ENCODE measurements at regions not wholly inside any gene's neighbourhood (a gene's known extent, or its start where the extent isn't known, plus 50 kb on each side); places are given as distances from the start of the nearest gene placed in this dataset.

- Histone ChIP-seq H3K27me3 (replicated peaks in 1 of 4; ENCODE audit: control insufficient read depth in 3 of 4, extremely low read depth in 1 of 4, insufficient read depth in 3 of 4, low read length in 3 of 4) (peaks cover 23 to 69% (median 56%) of the 10 kb centered on the region in 4 experiments), H2BK15ac (ENCODE audit: low read length) (no peak overlapping the region), H3K4me1 (replicated peaks in 1 of 4; ENCODE audit: control insufficient read depth in 3 of 4, insufficient read depth in 4 of 4, low read length in 3 of 4) (peaks cover 0 to 7% (median 4%) of the 10 kb centered on the region in 4 experiments; a peak in 3 of 7 replicates), H3K18ac (ENCODE audit: extremely low read depth, low read length) (no peak overlapping the region), H3K36me3 (ENCODE audit: control insufficient read depth in 2 of 4, insufficient read depth in 4 of 4, low read length in 3 of 4) (no peaks in the 10 kb centered on the region), H3K56ac (replicated peaks; ENCODE audit: insufficient read length, low read depth, low read length) (no peak overlapping the region), H3K79me1 (ENCODE audit: low read depth, low read length) (no peaks in the 10 kb centered on the region), H3K23me2 (ENCODE audit: low read depth, low read length) (no peaks in the 10 kb centered on the region; the same call in 1 of the 2 replicates), H3K14ac (ENCODE audit: insufficient read length) (no peak overlapping the region), H3K27ac (ENCODE audit: low read depth, low read length) (no peak overlapping the region), H3K79me2 (ENCODE audit: control insufficient read depth in 1 of 2, insufficient read depth in 2 of 2, low read length in 2 of 2) (no peaks in the 10 kb centered on the region), H3K4me3 (ENCODE audit: extremely low read depth in 1 of 4, insufficient read depth in 2 of 4, low read depth in 3 of 4, low read length in 4 of 4) (no peak overlapping the region), H2BK120ac (replicated peaks; ENCODE audit: low read depth, low read length) (no peak overlapping the region), H3K9ac (replicated peaks in 1 of 4; ENCODE audit: extremely low read depth in 1 of 4, low read depth in 3 of 4, low read length in 3 of 4) (no peak overlapping the region), H4K5ac (ENCODE audit: insufficient read length, low read depth, low read length) (no peak overlapping the region), H3K9me3 (ENCODE audit: insufficient read depth in 2 of 2, low read depth in 1 of 2, low read length in 1 of 2) (peaks cover 0 to 2% of the 10 kb centered on the region in 2 experiments; a peak in 1 of 4 replicates), H2BK5ac (ENCODE audit: low read depth, low read length) (no peak overlapping the region), H3K4me2 (ENCODE audit: insufficient read depth in 1 of 2, low read depth in 2 of 2, low read length in 2 of 2) (no peak overlapping the region), H4K20me1 (replicated peaks in 1 of 2; ENCODE audit: control insufficient read depth in 1 of 2, insufficient read depth in 2 of 2, low read length in 2 of 2) (no peaks in the 10 kb centered on the region), H2AK5ac (ENCODE audit: low read depth, low read length) (no peak overlapping the region), H4K91ac (replicated peaks; ENCODE audit: insufficient read length, low read length) (no peak overlapping the region), H4K8ac (ENCODE audit: extremely low read depth, insufficient read depth, low read length) (no peak overlapping the region), H2BK20ac (ENCODE audit: low read length) (no peak overlapping the region), H2AFZ (ENCODE audit: low read length) (no peak overlapping the region), H3K23ac (ENCODE audit: insufficient read length) (no peak overlapping the region), H2BK12ac (ENCODE audit: low read depth, low read length) (no peak overlapping the region), H3K4ac (replicated peaks; ENCODE audit: insufficient read length, low read depth, low read length) (no peak overlapping the region)
- DNase-seq (ENCODE audit: low read depth in 1 of 2, low spot score in 2 of 2) (no peak), FAIRE-seq (no peak)
- 92% methylated on average over 5 of the region's 5 CpGs; no CpG with 5 or more reads in 1 of the 2 experiments for WGBS, 2 experiments (ENCODE audit: extremely low coverage in 1 of 2, insufficient coverage in 1 of 2, insufficient read length in 1 of 2, insufficient replicate concordance in 2 of 2, low coverage in 1 of 2, low lambda C conversion rate in 2 of 2, missing lambda C conversion rate in 1 of 2)
- TF ChIP-seq KDM4A (IDR thresholded peaks at IDR 0.05; ENCODE audit: low read depth, low read length, severe bottlenecking) (no peak), CHD1 (IDR thresholded peaks at IDR 0.05; ENCODE audit: low read depth, low read length) (no peak), SP4 (IDR thresholded peaks at IDR 0.05; ENCODE audit: low read length) (no peak), CHD2 (IDR thresholded peaks at IDR 0.05; ENCODE audit: low read length) (no peak), POLR2A (IDR thresholded peaks at IDR 0.05; ENCODE audit: control extremely low read depth in 1 of 2, low read depth in 2 of 2, low read length in 2 of 2) (no peak)
- TF ChIP-seq, protein P1, sequence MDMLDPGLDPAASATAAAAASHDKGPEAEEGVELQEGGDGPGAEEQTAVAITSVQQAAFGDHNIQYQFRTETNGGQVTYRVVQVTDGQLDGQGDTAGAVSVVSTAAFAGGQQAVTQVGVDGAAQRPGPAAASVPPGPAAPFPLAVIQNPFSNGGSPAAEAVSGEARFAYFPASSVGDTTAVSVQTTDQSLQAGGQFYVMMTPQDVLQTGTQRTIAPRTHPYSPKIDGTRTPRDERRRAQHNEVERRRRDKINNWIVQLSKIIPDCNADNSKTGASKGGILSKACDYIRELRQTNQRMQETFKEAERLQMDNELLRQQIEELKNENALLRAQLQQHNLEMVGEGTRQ (IDR thresholded peaks at IDR 0.05; ENCODE audit: low read length) = no peak
- ChIA-PET POLR2A (ENCODE audit: partially characterized antibody) (no interaction called here), CTCF (ENCODE audit: partially characterized antibody) (interaction anchor here (0.7 to 3.9 kb wide), 7 partner anchors 9 to 274 kb away, joined by 3 to 13 read pairs (median 3); no protein-coding TSS in a partner anchor)
Measured at GRCh38 chr22:22127100-22127499, 117.5 kb upstream of the VPREB1 start.
